MCF 10A (cell line): ENCODE measurements at regions not wholly inside any gene's neighbourhood (a gene's known extent, or its start where the extent isn't known, plus 50 kb on each side); places are given as distances from the start of the nearest gene placed in this dataset.

Experiments
- BruUV-seq: library from RNA; stranded (reverse); fragments of 400-500 nt; replicated peaks from 2 replicates; lab custom pipeline; 2021; lab: Mats Ljungman, UMichigan
- CTCF ChIA-PET: fragments of 300-600 bp; sonication (Branson Sonifier 250); formaldehyde crosslinking; extraction: SDS; loops from one replicate; lab custom pipeline; 2021; ENCODE audit warnings: antibody characterized with exemption, inconsistent platforms; lab: Yijun Ruan, JAX
- POLR2A ChIA-PET: fragments of 300-600, 350-650 bp; sonication (Branson Sonifier 250); formaldehyde crosslinking; extraction: SDS; loops from one replicate; lab custom pipeline; 2020; ENCODE audit warnings: antibody characterized with exemption, inconsistent platforms; lab: Yijun Ruan, JAX
- DNase-seq: peaks from one replicate; pipeline ENCODE4 v3.0.0-alpha.2; 2018; ENCODE audit not compliant: unreplicated experiment
- H3K27ac Mint-ChIP-seq: one replicate; pipeline ENCODE4 v1.8.0; 2022; ENCODE audit warnings: mild to moderate bottlenecking, low read depth, mixed read lengths; ENCODE audit not compliant: unreplicated experiment
- H3K27me3 Mint-ChIP-seq: one replicate; pipeline ENCODE4 v1.8.0; 2022; ENCODE audit warnings: mixed read lengths; ENCODE audit not compliant: insufficient read depth, unreplicated experiment
- H3K36me3 Mint-ChIP-seq: one replicate; pipeline ENCODE4 v1.8.0; 2022; ENCODE audit warnings: mild to moderate bottlenecking, moderate library complexity, mixed read lengths; ENCODE audit not compliant: insufficient read depth, unreplicated experiment
- H3K4me1 Mint-ChIP-seq: one replicate; pipeline ENCODE4 v1.8.0; 2022; ENCODE audit warnings: mixed read lengths; ENCODE audit not compliant: insufficient read depth, unreplicated experiment
- H3K4me3 Mint-ChIP-seq: one replicate; pipeline ENCODE4 v1.8.0; 2022; ENCODE audit warnings: mild to moderate bottlenecking, moderate library complexity, mixed read lengths; ENCODE audit not compliant: unreplicated experiment
- H3K9me3 Mint-ChIP-seq: one replicate; pipeline ENCODE4 v1.8.0; 2022; ENCODE audit warnings: mixed read lengths; ENCODE audit not compliant: unreplicated experiment
- CTCF ChIP-seq: fragments of 200-600 bp; IDR thresholded peaks from one replicate; pipeline ENCODE4 v1.8.0; 2022; ENCODE audit warnings: antibody characterized with exemption, mild to moderate bottlenecking; ENCODE audit not compliant: unreplicated experiment
- intact Hi-C: fragments of 100-400 bp; cut with micrococcal nuclease; formaldehyde crosslinking; loops from 2 replicates; pipeline ENCODE4 v1.14.1; 2022

GRCh38 chr20:24151621-24152294 lies 163.2 kb upstream of the GGTLC1 start:
- BruUV-seq: no TSS peak
- no peak overlapping the region for H3K27ac Mint-ChIP-seq
- no peaks in the 10 kb centered on the region for H3K27me3 Mint-ChIP-seq
- H3K36me3 Mint-ChIP-seq: no peaks in the 10 kb centered on the region
- no peak overlapping the region for H3K4me3 Mint-ChIP-seq
- intact Hi-C loops: no loop called here
- peaks cover 46% of the 10 kb centered on the region for H3K9me3 Mint-ChIP-seq
- TF ChIP-seq CTCF: no peak
- no peak for DNase-seq
- POLR2A ChIA-PET: interaction anchor here (0.7 kb wide), 1 partner anchor 326 kb away, joined by 3 read pairs; no protein-coding TSS in a partner anchor
- no peaks in the 10 kb centered on the region for H3K4me1 Mint-ChIP-seq
- CTCF ChIA-PET: interaction anchor here (1.1 kb wide), 1 partner anchor 9 kb away, joined by 4 read pairs; no protein-coding TSS in a partner anchor

DNA sequence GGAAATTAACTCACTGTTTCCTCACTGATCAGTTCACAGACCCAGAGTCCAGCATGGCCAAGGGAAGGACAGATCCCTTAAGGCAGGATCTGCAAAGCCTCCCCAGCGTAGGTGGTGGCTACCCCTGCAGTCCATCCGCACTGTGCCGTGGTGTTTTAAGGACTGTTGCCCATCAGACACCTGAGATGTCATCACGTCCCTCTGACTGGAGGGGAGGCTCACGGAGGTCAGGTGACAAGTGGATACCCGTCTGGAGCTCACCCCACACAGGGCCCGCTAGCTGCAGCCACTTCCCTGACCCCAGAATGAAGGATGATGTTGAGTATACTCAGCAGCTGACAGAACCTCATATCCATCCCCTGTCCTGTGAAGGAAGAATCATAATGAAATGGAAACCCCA lies 161.8 kb upstream of the GGTLC1 start:
- no peaks in the 10 kb centered on the region for H3K27me3 Mint-ChIP-seq
- ChIA-PET CTCF (interaction anchor here (0.7 kb wide), 1 partner anchor 38 kb away, joined by 3 read pairs; no protein-coding TSS in a partner anchor), POLR2A (no interaction called here)
- no peak overlapping the region for H3K4me3 Mint-ChIP-seq
- peaks cover 43% of the 10 kb centered on the region for H3K9me3 Mint-ChIP-seq
- no peak for TF ChIP-seq CTCF
- BruUV-seq: no TSS peak
- H3K4me1 Mint-ChIP-seq: no peaks in the 10 kb centered on the region
- no peak overlapping the region for H3K27ac Mint-ChIP-seq
- DNase-seq: no peak
- intact Hi-C loops: no loop called here
- no peaks in the 10 kb centered on the region for H3K36me3 Mint-ChIP-seq

- CTCF ChIA-PET: interaction anchor here (0.6 to 0.7 kb wide), 4 partner anchors 12 to 704 kb away, joined by 3 to 4 read pairs (median 3); no protein-coding TSS in a partner anchor
- Mint-ChIP-seq H3K36me3 (no peaks in the 10 kb centered on the region), H3K27ac (no peak overlapping the region), H3K4me1 (no peaks in the 10 kb centered on the region), H3K27me3 (no peaks in the 10 kb centered on the region), H3K4me3 (no peak overlapping the region), H3K9me3 (peaks cover 43% of the 10 kb centered on the region)
- intact Hi-C loops: no loop called here
- DNase-seq: peak; percentile 2
- no TSS peak for BruUV-seq
- TF ChIP-seq CTCF: peak; percentile 15
- POLR2A ChIA-PET: no interaction called here
These were observed 161.3 kb upstream of the GGTLC1 start for GRCh38 chr20:24149881-24150307.

DNA sequence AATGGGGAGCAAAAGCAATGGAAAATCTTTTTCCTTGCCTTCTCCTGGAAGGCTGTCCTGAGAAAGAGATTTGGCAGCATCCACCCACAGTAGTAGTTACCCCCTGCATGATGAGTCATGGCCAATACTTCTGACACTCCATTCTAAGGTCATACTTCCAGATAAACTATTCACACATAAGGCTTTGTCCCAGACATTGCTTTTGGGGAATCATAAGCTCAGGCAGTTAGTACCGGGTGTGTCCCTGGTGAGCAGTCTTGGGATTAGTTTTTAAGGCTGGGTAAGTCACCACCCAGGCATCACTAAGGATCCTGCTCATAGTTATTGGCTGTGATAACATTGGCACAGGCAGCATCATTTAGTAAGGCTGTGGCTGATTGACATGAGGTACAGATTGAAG lies 160.6 kb upstream of the GGTLC1 start:
- TF ChIP-seq CTCF: no peak
- BruUV-seq: no TSS peak
- H3K27ac Mint-ChIP-seq: no peak overlapping the region
- no peaks in the 10 kb centered on the region for H3K36me3 Mint-ChIP-seq
- no peak for DNase-seq
- H3K27me3 Mint-ChIP-seq: no peaks in the 10 kb centered on the region
- POLR2A ChIA-PET: no interaction called here
- no peaks in the 10 kb centered on the region for H3K4me1 Mint-ChIP-seq
- no peak overlapping the region for H3K4me3 Mint-ChIP-seq
- intact Hi-C loops: no loop called here
- CTCF ChIA-PET: interaction anchor here (0.6 to 0.7 kb wide), 3 partner anchors 12 to 704 kb away, joined by 3 to 4 read pairs (median 3); no protein-coding TSS in a partner anchor
- peaks cover 49% of the 10 kb centered on the region for H3K9me3 Mint-ChIP-seq
